AG09309 (cell line): ENCODE measurements at regions not wholly inside any gene's neighbourhood (a gene's known extent, or its start where the extent isn't known, plus 50 kb on each side); places are given as distances from the start of the nearest gene placed in this dataset.
"Not testable (repeated sequence)": the region's sequence is repeated elsewhere in the genome, so short reads cannot be mapped to it uniquely, and the experiment has no call there.

ENCODE experiments used
- DNase-seq: peaks from one replicate; pipeline ENCODE4 v3.0.0-alpha.2; 2010; ENCODE audit warnings: low read depth
- H3K4me3 ChIP-seq: 2 replicates; pipeline ENCODE4 v1.5.1; 2011; ENCODE audit warnings: mild to moderate bottlenecking, low read depth, low read length, moderate library complexity; ENCODE audit not compliant: control insufficient read depth
- CTCF ChIP-seq: IDR thresholded peaks from 2 replicates; pipeline ENCODE4 v1.5.1; 2011; ENCODE audit warnings: mild to moderate bottlenecking, low read depth, low read length, inconsistent platforms; ENCODE audit not compliant: insufficient read depth, control insufficient read depth; ENCODE audit errors: missing control alignments

- H3K4me3 ChIP-seq, result no peak overlapping the region
- no peak for DNase-seq
- TF ChIP-seq CTCF, result no peak
Measured at GRCh38 chr3:6667354-6667753, 193.6 kb upstream of the GRM7 start.

GRCh38 chr3:6671363-6671762 lies 189.6 kb upstream of the GRM7 start:
- TF ChIP-seq CTCF, result no peak
- DNase-seq, result no peak
- no peak overlapping the region for H3K4me3 ChIP-seq

DNA sequence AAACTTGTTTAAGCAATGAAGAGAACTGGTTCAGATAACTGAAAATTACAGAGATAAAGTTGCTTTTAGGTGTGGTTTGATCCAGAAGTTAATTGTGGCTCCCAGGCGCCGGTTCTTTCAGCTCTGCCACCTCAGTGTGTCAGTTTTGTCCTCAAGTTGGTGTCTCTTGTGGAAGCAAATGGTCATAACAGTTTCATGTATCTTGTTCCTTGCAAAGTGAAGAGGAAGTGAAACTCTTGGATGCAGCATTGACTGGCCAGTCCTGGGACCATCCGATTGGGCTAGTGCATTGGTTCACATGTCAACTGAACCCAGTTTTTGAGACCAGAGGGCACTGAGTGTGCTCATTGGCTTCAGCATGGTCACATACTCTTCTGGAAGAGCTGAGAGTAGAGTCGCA lies 181.4 kb upstream of the GRM7 start:
- no peak for DNase-seq
- H3K4me3 ChIP-seq, result no peak overlapping the region
- TF ChIP-seq CTCF, result no peak

DNA sequence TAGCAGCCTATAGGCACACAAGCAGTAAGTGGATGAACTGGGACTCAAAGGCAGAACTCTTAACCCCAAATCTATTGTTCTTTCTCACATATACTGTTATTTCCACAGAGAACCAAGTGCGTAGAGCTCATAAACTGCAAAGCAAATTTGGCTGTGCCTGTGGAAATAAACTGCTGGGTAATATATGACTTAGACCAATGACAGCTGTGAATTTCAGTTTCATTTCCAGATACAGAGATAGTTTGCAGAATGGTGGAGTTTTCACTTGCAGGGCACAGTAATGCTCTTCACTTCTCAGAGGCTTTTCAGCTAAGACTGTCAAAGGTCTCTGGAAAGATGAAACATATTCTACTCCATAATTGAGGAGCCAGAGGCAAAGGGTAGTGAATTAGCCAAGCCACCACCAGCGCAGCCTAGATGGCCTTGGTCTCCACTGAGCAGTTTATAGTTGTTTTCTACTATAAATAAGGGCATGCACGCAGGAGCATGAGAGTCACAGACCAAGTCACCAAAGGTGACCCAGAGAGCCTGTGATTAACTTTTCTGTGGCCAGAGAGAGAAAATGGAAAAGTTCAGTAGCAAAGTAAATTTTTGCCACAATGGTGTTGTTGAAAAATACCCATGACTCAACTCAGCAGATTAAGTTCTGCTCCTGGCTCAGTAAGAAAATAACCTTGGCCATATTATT lies 180.7 kb upstream of the GRM7 start:
- no peak for DNase-seq
- TF ChIP-seq CTCF, result no peak
- no peak overlapping the region for H3K4me3 ChIP-seq

- TF ChIP-seq CTCF, result no peak
- DNase-seq, result no peak
- no peak overlapping the region for H3K4me3 ChIP-seq
Measured at GRCh38 chr3:6697285-6697684, 163.6 kb upstream of the GRM7 start.

DNA sequence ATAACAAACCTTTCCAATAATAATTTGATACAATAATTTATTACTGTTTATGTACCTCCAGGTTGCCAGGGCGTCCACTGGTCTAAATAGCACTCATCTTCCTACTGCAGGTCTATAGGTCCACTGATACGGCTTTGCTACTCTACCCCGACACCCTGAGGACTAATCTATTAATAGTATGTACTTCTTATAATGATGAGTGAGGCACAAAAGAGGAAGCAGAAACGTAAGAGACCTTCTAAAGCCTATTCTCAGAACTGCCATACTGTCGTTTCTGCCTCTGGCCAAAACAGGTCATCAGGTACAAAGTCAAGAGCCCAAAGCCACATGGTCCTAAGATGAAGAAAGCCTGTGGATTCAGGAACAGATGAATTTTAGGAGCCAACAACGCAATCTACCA lies 163.2 kb upstream of the GRM7 start:
- DNase-seq, result no peak
- TF ChIP-seq CTCF, result no peak
- no peak overlapping the region for H3K4me3 ChIP-seq

- not testable (repeated sequence) for H3K4me3 ChIP-seq, DNase-seq
Measured at GRCh38 chr3:6704817-6705216, 156.1 kb upstream of the GRM7 start.
